ENCODE measurements at regions not wholly inside any gene's neighbourhood (a gene's known extent, or its start where the extent isn't known, plus 50 kb on each side); places are given as distances from the start of the nearest gene placed in this dataset.
A peak's percentile ranks its signal among the peaks of the same experiment; 100 is the strongest.

GRCh38 chr6:21997119-21998037 is 299.5 kb downstream of the PRL start:
- H3K9me3 ChIP-seq (ENCODE audit: low read depth): no peaks in the 10 kb centered on the region
- H3K79me2 ChIP-seq (ENCODE audit: insufficient read depth): no peaks in the 10 kb centered on the region
- H3F3A ChIP-seq (ENCODE audit: insufficient read depth): 0 out of 2 replicates have a peak, but pooled peaks cover 3% of the 10 kb centered on the region
- H3K9ac ChIP-seq: no peak overlapping the region
- no peaks in the 10 kb centered on the region for H3K9me2 ChIP-seq (ENCODE audit: insufficient read depth)
- no peaks in the 10 kb centered on the region for H3K27me3 ChIP-seq (replicated peaks; ENCODE audit: insufficient read depth)
- WGBS, 2 experiments (ENCODE audit: low coverage in 1 of 2, low lambda C conversion rate in 2 of 2, missing lambda C conversion rate in 2 of 2): 54 to 56% methylated on average over 5 of the region's 5 CpGs
- no peak overlapping the region for H3K4me2 ChIP-seq (ENCODE audit: unreplicated experiment)
- no peak overlapping the region for H3K4me3 ChIP-seq
- no peak for TF ChIP-seq EZH2phosphoT487 (IDR thresholded peaks at IDR 0.05; ENCODE audit: insufficient read depth, low read depth)
- peaks cover 21% of the 10 kb centered on the region for H3K4me1 ChIP-seq (ENCODE audit: insufficient read depth)
- H3K27ac ChIP-seq: no peak overlapping the region
- no peaks in the 10 kb centered on the region for H4K20me1 ChIP-seq (ENCODE audit: insufficient read depth)
- in situ Hi-C loops (cut with MboI): no loop called here
- H3K36me3 ChIP-seq (ENCODE audit: low read depth): no peaks in the 10 kb centered on the region
- no peak for DNase-seq
- no peak overlapping the region for H2AFZ ChIP-seq

GRCh38 chr6:21998582-21998981 is 298.3 kb downstream of the PRL start:
- no peak overlapping the region for H3K4me3 ChIP-seq
- TF ChIP-seq EZH2phosphoT487 (IDR thresholded peaks at IDR 0.05; ENCODE audit: insufficient read depth, low read depth) (no peak), EZH2 (IDR thresholded peaks at IDR 0.05; ENCODE audit: insufficient read depth, poor library complexity, severe bottlenecking) (no peak)
- peak overlapping the region; percentile 50 for H2AFZ ChIP-seq
- H4K20me1 ChIP-seq (ENCODE audit: insufficient read depth): no peaks in the 10 kb centered on the region
- H3F3A ChIP-seq (ENCODE audit: insufficient read depth): 0 out of 2 replicates have a peak, but pooled peaks cover 3% of the 10 kb centered on the region
- in situ Hi-C loops (cut with MboI): no loop called here
- H3K4me1 ChIP-seq (ENCODE audit: insufficient read depth): peaks cover 23% of the 10 kb centered on the region; the same call in 1 of the 2 replicates
- no peaks in the 10 kb centered on the region for H3K36me3 ChIP-seq (ENCODE audit: low read depth)
- H3K9ac ChIP-seq: no peak overlapping the region
- no peaks in the 10 kb centered on the region for H3K9me2 ChIP-seq (ENCODE audit: insufficient read depth)
- no peak overlapping the region for H3K4me2 ChIP-seq (ENCODE audit: unreplicated experiment)
- no peak for DNase-seq
- H3K79me2 ChIP-seq (ENCODE audit: insufficient read depth): no peaks in the 10 kb centered on the region
- H3K9me3 ChIP-seq (ENCODE audit: low read depth): no peaks in the 10 kb centered on the region
- H3K27me3 ChIP-seq (replicated peaks; ENCODE audit: insufficient read depth): no peaks in the 10 kb centered on the region
- no peak overlapping the region for H3K27ac ChIP-seq

GRCh38 chr6:21999012-21999528 is 297.8 kb downstream of the PRL start:
- no peak overlapping the region for H3K27ac ChIP-seq
- in situ Hi-C loops (cut with MboI): no loop called here
- H3K4me1 ChIP-seq (ENCODE audit: insufficient read depth): peaks cover 24% of the 10 kb centered on the region; the same call in 1 of the 2 replicates
- no peak overlapping the region for H3K9ac ChIP-seq
- H3K79me2 ChIP-seq (ENCODE audit: insufficient read depth): no peaks in the 10 kb centered on the region
- peak overlapping the region; percentile 50 for H2AFZ ChIP-seq
- WGBS, 2 experiments (ENCODE audit: low coverage in 1 of 2, low lambda C conversion rate in 2 of 2, missing lambda C conversion rate in 2 of 2): 50 to 57% methylated on average over 6 of the region's 6 CpGs
- H3K27me3 ChIP-seq (replicated peaks; ENCODE audit: insufficient read depth): no peaks in the 10 kb centered on the region
- no peaks in the 10 kb centered on the region for H3K9me2 ChIP-seq (ENCODE audit: insufficient read depth)
- no peaks in the 10 kb centered on the region for H3K36me3 ChIP-seq (ENCODE audit: low read depth)
- TF ChIP-seq EZH2phosphoT487 (IDR thresholded peaks at IDR 0.05; ENCODE audit: insufficient read depth, low read depth) (no peak), EZH2 (IDR thresholded peaks at IDR 0.05; ENCODE audit: insufficient read depth, poor library complexity, severe bottlenecking) (no peak)
- H3F3A ChIP-seq (ENCODE audit: insufficient read depth): 0 out of 2 replicates have a peak, but pooled peaks cover 3% of the 10 kb centered on the region
- no peak overlapping the region for H3K4me3 ChIP-seq
- DNase-seq: peak; percentile 58
- H3K4me2 ChIP-seq (ENCODE audit: unreplicated experiment): no peak overlapping the region
- H3K9me3 ChIP-seq (ENCODE audit: low read depth): no peaks in the 10 kb centered on the region
- no peaks in the 10 kb centered on the region for H4K20me1 ChIP-seq (ENCODE audit: insufficient read depth)

- Histone ChIP-seq H3F3A (ENCODE audit: insufficient read depth) (0 out of 2 replicates have a peak, but pooled peaks cover 3% of the 10 kb centered on the region), H3K9me2 (ENCODE audit: insufficient read depth) (no peaks in the 10 kb centered on the region), H4K20me1 (ENCODE audit: insufficient read depth) (no peaks in the 10 kb centered on the region), H3K4me3 (no peak overlapping the region), H3K27me3 (replicated peaks; ENCODE audit: insufficient read depth) (no peaks in the 10 kb centered on the region), H3K9me3 (ENCODE audit: low read depth) (no peaks in the 10 kb centered on the region), H3K9ac (no peak overlapping the region), H3K4me1 (ENCODE audit: insufficient read depth) (peaks cover 24% of the 10 kb centered on the region; the same call in 1 of the 2 replicates), H3K79me2 (ENCODE audit: insufficient read depth) (no peaks in the 10 kb centered on the region), H2AFZ (0 out of 2 replicates have a peak overlapping the region, but pooled peaks have one; percentile 50), H3K4me2 (ENCODE audit: unreplicated experiment) (no peak overlapping the region), H3K36me3 (ENCODE audit: low read depth) (no peaks in the 10 kb centered on the region), H3K27ac (no peak overlapping the region)
- in situ Hi-C loops (cut with MboI): no loop called here
- TF ChIP-seq EZH2 (IDR thresholded peaks at IDR 0.05; ENCODE audit: insufficient read depth, poor library complexity, severe bottlenecking) (no peak), EZH2phosphoT487 (IDR thresholded peaks at IDR 0.05; ENCODE audit: insufficient read depth, low read depth) (no peak)
- 92 to 96% methylated on average over 1 of the region's 1 CpG for WGBS, 2 experiments (ENCODE audit: low coverage in 1 of 2, low lambda C conversion rate in 2 of 2, missing lambda C conversion rate in 2 of 2)
- DNase-seq: no peak
Measured at GRCh38 chr6:21999741-22000140, 297.1 kb downstream of the PRL start.
